Activated CD4-positive, alpha-beta T cell treated with anti-CD3 and anti-CD28 coated beads, Interleukin-2, amount 10 ng/mL, durations not matched to agents 24 days and 14 days (primary cell): ENCODE measurements at regions not wholly inside any gene's neighbourhood (a gene's known extent, or its start where the extent isn't known, plus 50 kb on each side); places are given as distances from the start of the nearest gene placed in this dataset.
"Not testable (repeated sequence)": the region's sequence is repeated elsewhere in the genome, so short reads cannot be mapped to it uniquely, and the experiment has no call there.

ENCODE experiments used
- DNase-seq: peaks from one replicate; pipeline ENCODE4 v3.0.0; 2022
- H3K27ac Mint-ChIP-seq: one replicate; pipeline ENCODE4 v1.8.0; 2022; ENCODE audit warnings: mild to moderate bottlenecking, mixed read lengths
- H3K27me3 Mint-ChIP-seq: one replicate; pipeline ENCODE4 v1.8.0; 2022; ENCODE audit warnings: mixed read lengths
- H3K36me3 Mint-ChIP-seq: one replicate; pipeline ENCODE4 v1.8.0; 2022; ENCODE audit warnings: low read depth, mild to moderate bottlenecking, mixed read lengths
- H3K4me1 Mint-ChIP-seq: one replicate; pipeline ENCODE4 v1.8.0; 2021; ENCODE audit warnings: mixed read lengths
- H3K4me3 Mint-ChIP-seq: one replicate; pipeline ENCODE4 v1.8.0; 2022; ENCODE audit warnings: mild to moderate bottlenecking, moderate library complexity, mixed read lengths
- H3K9me3 Mint-ChIP-seq: one replicate; pipeline ENCODE4 v1.8.0; 2021; ENCODE audit warnings: mixed read lengths
- intact Hi-C: fragments of 100-400 bp; cut with micrococcal nuclease; formaldehyde crosslinking; loops from one replicate; pipeline ENCODE4 v1.15.1; 2023

DNA sequence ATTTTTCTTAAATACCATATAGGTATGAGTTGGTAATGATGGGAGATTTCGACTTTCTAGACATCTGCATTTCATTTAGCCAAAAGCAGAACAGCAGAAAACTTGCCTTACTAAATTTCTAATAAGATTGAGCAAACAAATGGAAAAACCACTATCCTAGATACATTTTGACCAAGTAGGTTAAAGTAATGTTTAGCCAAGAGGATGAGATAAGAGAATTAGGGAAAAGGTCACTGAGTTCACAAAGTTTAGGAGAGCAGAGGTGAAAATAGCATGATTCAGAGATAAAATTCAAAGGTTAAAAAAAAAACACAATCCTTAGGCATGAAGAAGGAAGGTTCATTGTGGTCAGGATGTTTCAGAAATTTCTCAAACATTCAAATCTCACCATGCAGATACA lies 450.3 kb downstream of the CD83 start:
- H3K27me3 Mint-ChIP-seq: peaks cover 2% of the 10 kb centered on the region
- no peak overlapping the region for H3K4me3 Mint-ChIP-seq
- no peak for DNase-seq
- intact Hi-C loops: no loop called here
- H3K4me1 Mint-ChIP-seq: peaks cover 3% of the 10 kb centered on the region
- no peak overlapping the region for H3K27ac Mint-ChIP-seq
- H3K9me3 Mint-ChIP-seq: peaks cover 25% of the 10 kb centered on the region
- peaks cover 5% of the 10 kb centered on the region for H3K36me3 Mint-ChIP-seq

DNA sequence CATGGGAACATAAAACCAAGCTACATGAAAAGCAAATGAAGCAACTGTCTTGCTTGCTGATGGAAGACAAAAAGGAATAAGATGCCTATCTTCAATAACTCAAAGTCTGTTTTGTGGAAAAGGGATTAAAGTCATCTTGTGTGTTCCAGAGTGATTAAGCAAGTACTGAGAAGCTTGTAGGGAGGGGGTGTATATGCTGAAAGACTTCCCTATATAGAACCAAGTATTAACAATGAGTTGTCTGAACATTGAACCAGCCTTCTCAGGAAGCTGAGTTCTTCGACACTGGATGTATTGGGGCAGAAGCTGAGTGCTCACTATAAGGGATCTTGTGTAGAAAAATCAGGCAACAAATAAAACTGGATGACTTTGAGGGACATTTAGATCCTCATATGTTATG lies 451.8 kb downstream of the CD83 start:
- no peak for DNase-seq
- Mint-ChIP-seq H3K36me3 (peaks cover 5% of the 10 kb centered on the region), H3K27me3 (peaks cover 2% of the 10 kb centered on the region), H3K27ac (no peak overlapping the region), H3K4me1 (peaks cover 3% of the 10 kb centered on the region), H3K4me3 (no peak overlapping the region), H3K9me3 (peaks cover 18% of the 10 kb centered on the region)
- intact Hi-C loops: no loop called here

DNA sequence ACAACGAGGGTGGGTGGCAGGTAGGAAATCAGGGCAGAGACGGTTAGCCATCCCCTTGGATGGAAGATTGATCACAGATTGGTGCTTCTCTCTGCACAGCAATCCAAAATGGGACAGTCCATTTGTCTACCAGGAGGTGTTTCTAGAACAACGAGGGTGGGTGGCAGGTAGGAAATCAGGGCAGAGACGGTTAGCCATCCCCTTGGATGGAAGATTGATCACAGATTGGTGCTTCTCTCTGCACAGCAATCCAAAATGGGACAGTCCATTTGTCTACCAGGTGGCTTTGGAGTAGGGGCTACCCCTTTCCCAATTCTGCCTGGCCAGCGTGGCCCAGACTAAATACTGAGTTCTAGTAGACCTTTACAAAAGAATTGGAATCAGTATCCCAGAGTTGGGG lies 452.3 kb downstream of the CD83 start:
- DNase-seq, H3K27ac Mint-ChIP-seq, H3K4me1 Mint-ChIP-seq, intact Hi-C loops, H3K36me3 Mint-ChIP-seq, H3K4me3 Mint-ChIP-seq, H3K27me3 Mint-ChIP-seq: not testable (repeated sequence)
- H3K9me3 Mint-ChIP-seq: peaks cover 13% of the 10 kb centered on the region

DNA sequence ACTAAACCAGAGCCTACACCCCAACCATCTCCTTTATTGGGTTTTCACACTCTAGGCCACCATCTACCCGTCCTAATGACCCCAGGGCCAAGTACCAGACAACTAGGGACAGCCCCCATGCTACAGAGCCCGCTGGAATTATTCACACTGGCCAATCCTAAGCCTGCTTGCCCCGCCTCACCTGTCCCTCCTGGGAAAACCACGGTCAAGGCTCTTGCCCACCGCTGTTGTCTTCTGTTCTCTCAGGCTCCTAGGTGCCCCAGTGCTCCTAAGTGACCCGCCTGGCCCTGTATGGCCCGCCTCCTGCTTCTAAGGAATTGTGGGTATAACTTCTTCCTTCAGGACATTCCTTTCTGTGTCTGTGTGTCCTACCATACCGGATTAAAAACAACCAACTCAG lies 453.4 kb downstream of the CD83 start:
- Mint-ChIP-seq H3K4me1 (peaks cover 3% of the 10 kb centered on the region), H3K4me3 (no peak overlapping the region), H3K27ac (no peak overlapping the region), H3K9me3 (peaks cover 14% of the 10 kb centered on the region), H3K27me3 (peaks cover 2% of the 10 kb centered on the region), H3K36me3 (peaks cover 3% of the 10 kb centered on the region)
- DNase-seq: no peak
- intact Hi-C loops: no loop called here

DNA sequence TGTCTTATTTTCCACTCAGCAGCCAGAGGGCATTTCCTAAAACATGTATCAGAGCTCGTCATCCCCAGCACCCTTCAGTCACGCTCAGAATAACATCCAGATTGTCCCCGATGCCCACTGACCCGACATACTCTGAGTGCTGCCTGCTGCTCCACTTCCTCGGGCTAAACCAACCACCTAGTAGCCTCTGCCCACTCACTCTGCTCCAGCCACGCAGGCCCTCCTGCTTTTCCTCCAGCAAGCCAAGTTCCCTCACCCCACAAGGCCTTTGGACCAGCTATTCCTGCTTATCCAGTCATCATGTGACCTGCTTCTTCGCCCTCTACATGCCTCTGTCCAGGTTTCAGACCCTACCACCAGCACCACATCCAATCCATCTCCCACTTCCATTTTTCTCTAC lies 454.2 kb downstream of the CD83 start:
- Mint-ChIP-seq H3K9me3 (peaks cover 21% of the 10 kb centered on the region), H3K27me3 (peaks cover 2% of the 10 kb centered on the region), H3K4me3 (no peak overlapping the region), H3K27ac (no peak overlapping the region), H3K4me1 (peaks cover 3% of the 10 kb centered on the region), H3K36me3 (peaks cover 3% of the 10 kb centered on the region)
- intact Hi-C loops: no loop called here
- DNase-seq: no peak

DNA sequence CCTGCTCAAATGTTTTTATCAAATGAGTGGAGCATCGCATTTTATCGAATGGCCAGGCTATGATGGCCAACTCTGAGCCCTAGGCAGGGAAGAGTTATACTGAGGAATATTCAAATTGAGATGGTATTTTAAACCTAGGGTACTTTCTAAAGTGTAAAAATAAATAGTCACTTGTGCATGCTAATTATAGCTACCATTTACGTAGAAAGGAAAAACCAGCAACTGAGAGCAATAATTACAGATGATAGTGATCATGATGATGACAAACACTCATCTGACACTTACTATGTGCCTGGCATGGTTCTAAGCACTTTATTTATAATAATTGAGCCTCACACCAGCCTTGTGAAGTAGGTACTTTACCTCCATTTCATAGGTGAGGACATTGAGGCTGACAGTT lies 455.7 kb downstream of the CD83 start:
- Mint-ChIP-seq H3K4me3 (no peak overlapping the region), H3K27ac (no peak overlapping the region), H3K27me3 (no peaks in the 10 kb centered on the region), H3K36me3 (peaks cover 3% of the 10 kb centered on the region), H3K9me3 (peaks cover 17% of the 10 kb centered on the region), H3K4me1 (no peaks in the 10 kb centered on the region)
- intact Hi-C loops: no loop called here
- DNase-seq: no peak

DNA sequence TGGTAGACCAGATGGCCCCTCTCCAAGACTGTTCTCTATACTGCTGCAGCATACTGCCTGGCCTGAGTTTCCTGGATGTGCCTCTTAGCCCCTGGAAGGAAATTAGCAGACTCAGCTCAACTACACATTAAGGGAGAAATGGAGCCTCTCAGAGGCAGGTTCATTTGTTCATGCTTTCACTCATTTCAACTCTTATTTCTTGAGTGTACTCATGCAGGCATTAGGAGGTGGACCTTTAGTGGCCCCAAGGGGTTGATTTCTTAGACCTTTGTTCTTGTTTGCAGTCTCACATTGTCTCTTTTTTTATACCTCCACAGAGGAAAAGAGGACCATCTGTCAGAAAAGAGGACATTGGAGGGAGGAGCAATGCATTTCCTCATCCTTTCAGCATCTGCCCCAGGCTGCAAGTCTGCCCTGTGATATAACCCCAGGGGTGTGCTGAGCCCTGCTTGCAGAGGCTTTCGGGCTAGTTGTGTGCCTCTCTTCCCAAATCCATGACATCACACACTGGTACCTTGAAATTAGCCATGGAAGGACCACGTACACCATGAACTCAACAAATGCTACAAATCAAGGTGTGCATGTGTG lies 456.2 kb downstream of the CD83 start:
- H3K4me3 Mint-ChIP-seq: no peak overlapping the region

GRCh38 chr6:14575961-14576360 lies 458.4 kb downstream of the CD83 start:
- no peaks in the 10 kb centered on the region for H3K27me3 Mint-ChIP-seq
- peaks cover 15% of the 10 kb centered on the region for H3K9me3 Mint-ChIP-seq
- DNase-seq: no peak
- no peak overlapping the region for H3K4me3 Mint-ChIP-seq
- no peak overlapping the region for H3K27ac Mint-ChIP-seq
- intact Hi-C loops: no loop called here
- H3K36me3 Mint-ChIP-seq: peaks cover 3% of the 10 kb centered on the region
- H3K4me1 Mint-ChIP-seq: no peaks in the 10 kb centered on the region

More for the DNA sequence above, 456.2 kb downstream of the CD83 start:
- intact Hi-C loops: no loop called here
- Mint-ChIP-seq H3K9me3 (peaks cover 15% of the 10 kb centered on the region), H3K4me1 (no peaks in the 10 kb centered on the region), H3K27ac (no peak overlapping the region), H3K27me3 (no peaks in the 10 kb centered on the region), H3K36me3 (peaks cover 3% of the 10 kb centered on the region)
- DNase-seq: no peak

- Mint-ChIP-seq H3K4me1 (no peaks in the 10 kb centered on the region), H3K9me3 (peaks cover 18% of the 10 kb centered on the region), H3K36me3 (peaks cover 2% of the 10 kb centered on the region), H3K27me3 (no peaks in the 10 kb centered on the region), H3K27ac (no peak overlapping the region), H3K4me3 (no peak overlapping the region)
- intact Hi-C loops: no loop called here
- no peak for DNase-seq
These were observed 461.4 kb downstream of the CD83 start for GRCh38 chr6:14578994-14579393.

GRCh38 chr6:14582749-14583148 lies 465.2 kb downstream of the CD83 start:
- Mint-ChIP-seq H3K4me1 (no peaks in the 10 kb centered on the region), H3K9me3 (peaks cover 14% of the 10 kb centered on the region)
- DNase-seq: no peak

DNA sequence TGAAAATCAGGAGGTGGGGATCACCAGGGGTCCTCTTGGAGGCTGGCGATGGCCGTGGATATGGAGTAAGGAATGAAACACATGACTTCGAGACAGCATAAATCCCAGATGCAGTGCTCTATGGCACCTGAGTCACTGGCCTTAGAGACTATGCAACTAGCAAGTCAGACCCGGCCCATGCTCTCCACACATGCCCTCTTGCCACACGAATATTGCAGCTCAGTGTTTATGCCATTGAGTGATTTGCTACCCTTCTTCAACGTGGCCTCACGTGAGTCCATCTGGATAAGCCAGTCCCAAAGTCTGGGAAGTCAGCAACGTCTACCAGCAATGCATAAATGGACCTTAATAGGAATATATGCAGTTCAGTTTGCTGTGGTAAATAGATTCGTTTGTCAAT lies 466.3 kb downstream of the CD83 start:
- no peak for DNase-seq
- no peaks in the 10 kb centered on the region for H3K27me3 Mint-ChIP-seq
- H3K9me3 Mint-ChIP-seq: peaks cover 16% of the 10 kb centered on the region
- intact Hi-C loops: no loop called here
- H3K4me1 Mint-ChIP-seq: no peaks in the 10 kb centered on the region
- H3K4me3 Mint-ChIP-seq: no peak overlapping the region
- H3K27ac Mint-ChIP-seq: no peak overlapping the region
- peaks cover 2% of the 10 kb centered on the region for H3K36me3 Mint-ChIP-seq

More at GRCh38 chr6:14582749-14583148, 465.2 kb downstream of the CD83 start:
- Mint-ChIP-seq H3K27ac (no peak overlapping the region), H3K4me3 (no peak overlapping the region), H3K27me3 (no peaks in the 10 kb centered on the region), H3K36me3 (peaks cover 2% of the 10 kb centered on the region)
- intact Hi-C loops: no loop called here

- Mint-ChIP-seq H3K27ac (no peak overlapping the region), H3K27me3 (no peaks in the 10 kb centered on the region), H3K9me3 (peaks cover 16% of the 10 kb centered on the region), H3K4me1 (no peaks in the 10 kb centered on the region), H3K4me3 (no peak overlapping the region), H3K36me3 (peaks cover 2% of the 10 kb centered on the region)
- no peak for DNase-seq
- intact Hi-C loops: no loop called here
These were observed 466.9 kb downstream of the CD83 start for GRCh38 chr6:14584450-14584849.

DNA sequence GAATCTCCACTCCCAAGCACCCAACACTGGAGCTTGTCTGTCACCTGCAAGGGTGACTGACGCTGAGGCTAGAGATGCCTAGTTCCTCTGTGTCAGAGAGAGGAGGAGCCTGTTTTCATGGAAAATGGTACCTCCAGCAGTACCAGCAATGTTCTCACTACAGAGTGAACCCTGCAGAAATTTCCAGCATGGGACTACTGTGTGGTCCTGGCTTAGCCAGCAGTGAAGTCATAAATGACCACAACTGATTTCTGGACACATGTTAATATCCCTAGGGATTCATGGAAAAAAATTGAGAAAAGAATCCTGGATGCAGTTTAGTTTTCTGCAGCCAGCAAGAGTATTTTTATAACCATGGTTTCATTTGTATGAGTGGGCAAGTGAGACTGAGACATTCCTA lies 468.1 kb downstream of the CD83 start:
- Mint-ChIP-seq H3K4me1 (no peaks in the 10 kb centered on the region), H3K27ac (no peak overlapping the region), H3K4me3 (no peak overlapping the region), H3K9me3 (peaks cover 16% of the 10 kb centered on the region), H3K27me3 (no peaks in the 10 kb centered on the region), H3K36me3 (peaks cover 2% of the 10 kb centered on the region)
- DNase-seq: no peak
- intact Hi-C loops: no loop called here

DNA sequence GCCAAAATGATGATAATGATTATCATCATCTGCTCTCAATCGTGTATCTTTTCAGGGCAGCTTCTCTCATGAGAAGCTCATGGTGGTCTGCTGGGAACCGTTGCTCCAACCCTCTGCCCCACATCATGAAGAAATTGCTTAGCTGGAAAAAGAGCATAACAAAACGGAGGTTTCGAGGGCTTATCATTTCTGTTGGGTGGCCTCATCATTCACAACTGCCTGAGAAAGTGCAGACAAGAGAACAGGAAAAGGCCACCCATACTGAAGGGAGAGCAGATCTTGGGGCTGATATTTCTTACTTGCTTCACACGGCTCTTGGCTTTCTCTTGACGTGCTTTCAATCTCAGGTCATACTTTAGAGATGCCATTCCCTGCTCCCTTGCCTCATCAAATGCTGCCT lies 471.6 kb downstream of the CD83 start:
- no peaks in the 10 kb centered on the region for H3K36me3 Mint-ChIP-seq
- no peak overlapping the region for H3K4me3 Mint-ChIP-seq
- no peaks in the 10 kb centered on the region for H3K4me1 Mint-ChIP-seq
- no peak overlapping the region for H3K27ac Mint-ChIP-seq
- intact Hi-C loops: no loop called here
- no peaks in the 10 kb centered on the region for H3K27me3 Mint-ChIP-seq
- DNase-seq: no peak
- H3K9me3 Mint-ChIP-seq: peaks cover 11% of the 10 kb centered on the region

GRCh38 chr6:14590586-14590985 lies 473.0 kb downstream of the CD83 start:
- H3K4me1 Mint-ChIP-seq: no peaks in the 10 kb centered on the region
- H3K27me3 Mint-ChIP-seq: no peaks in the 10 kb centered on the region
- peaks cover 14% of the 10 kb centered on the region for H3K9me3 Mint-ChIP-seq
- no peak for DNase-seq
- intact Hi-C loops: no loop called here
- no peak overlapping the region for H3K27ac Mint-ChIP-seq
- H3K4me3 Mint-ChIP-seq: no peak overlapping the region
- H3K36me3 Mint-ChIP-seq: no peaks in the 10 kb centered on the region
